22Rv1 (cell line): ENCODE measurements at regions not wholly inside any gene's neighbourhood (a gene's known extent, or its start where the extent isn't known, plus 50 kb on each side); places are given as distances from the start of the nearest gene placed in this dataset.

ENCODE experiments used
- CTCF ChIP-seq: fragments of 450-650 bp; IDR thresholded peaks from 2 replicates; pipeline ENCODE4 v1.5.1; 2017; ENCODE audit warnings: mild to moderate bottlenecking
- ZFX ChIP-seq: fragments of 450-650 bp; IDR thresholded peaks from 2 replicates; pipeline ENCODE4 v1.6.1; 2017; ENCODE audit warnings: antibody characterized with exemption, borderline replicate concordance

DNA sequence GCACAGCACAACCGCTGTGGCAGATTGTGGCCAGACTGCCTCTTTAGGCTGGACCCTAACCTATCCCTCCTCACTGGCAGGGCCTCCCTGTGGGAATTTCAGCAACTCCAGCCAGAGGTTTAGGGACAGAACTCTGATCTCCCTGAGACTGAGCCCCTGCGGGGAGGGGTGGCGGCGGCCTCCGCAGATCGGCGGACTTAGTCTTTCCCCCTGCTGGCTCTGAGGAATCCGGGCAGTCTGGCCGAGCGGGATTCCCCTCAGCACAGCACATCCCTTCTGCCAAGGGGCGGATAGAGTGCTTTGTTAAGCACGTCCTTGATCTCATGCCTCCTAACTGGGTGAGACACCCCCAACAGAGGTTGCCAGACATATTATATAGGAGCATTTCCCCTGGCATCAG is 224.2 kb upstream of the NPY start:
- TF ChIP-seq CTCF (no peak), ZFX (no peak)
